Sigmoid colon (tissue), 3 donors: ENCODE measurements at regions not wholly inside any gene's neighbourhood (a gene's known extent, or its start where the extent isn't known, plus 50 kb on each side); places are given as distances from the start of the nearest gene placed in this dataset.

Experiments
- CTCF ChIP-seq, 4 experiments: fragments of 450-650 bp in 3 of 4; fragments of 200-600 bp in 1 of 4; IDR thresholded peaks; one replicate each; pipeline ENCODE4 v1.5.1; 2016 to 2019; ENCODE audit warnings: antibody characterized with exemption in 4 of 4, mild to moderate bottlenecking in 3 of 4, moderate library complexity in 2 of 4
- POLR2A ChIP-seq, 2 donors: fragments of 450-650 bp; IDR thresholded peaks; one replicate each; pipeline ENCODE4 v1.6.1; 2016; ENCODE audit warnings: antibody characterized with exemption in 2 of 2, mild to moderate bottlenecking in 2 of 2, moderate library complexity in 2 of 2

GRCh38 chr20:19893356-19893755, 123.8 kb upstream of the NAA20 start:
- TF ChIP-seq CTCF (IDR thresholded peaks at IDR 0.05) (no peak), POLR2A (IDR thresholded peaks at IDR 0.05) (no peak)
